ENCODE measurements at regions not wholly inside any gene's neighbourhood (a gene's known extent, or its start where the extent isn't known, plus 50 kb on each side); places are given as distances from the start of the nearest gene placed in this dataset.
"Not testable (repeated sequence)": the region's sequence is repeated elsewhere in the genome, so short reads cannot be mapped to it uniquely, and the experiment has no call there.

DNA sequence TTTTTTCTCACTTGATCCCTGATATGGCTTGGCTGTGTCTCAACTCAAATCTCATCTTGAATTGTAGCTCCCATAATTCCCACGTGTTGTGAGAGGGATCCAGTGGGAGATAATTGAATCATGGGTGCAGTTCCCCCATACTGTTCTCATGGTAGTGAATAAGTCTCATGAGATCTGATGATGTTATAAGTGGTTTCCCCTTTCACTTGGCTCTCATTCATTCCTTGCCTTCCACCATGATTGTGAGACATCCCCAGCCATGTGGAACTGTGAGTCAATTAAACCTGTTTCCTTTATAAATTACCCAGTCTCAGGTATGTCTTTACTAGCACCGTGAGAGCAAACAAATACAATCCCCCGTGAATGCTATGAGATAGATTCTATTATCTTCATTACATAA is 430.5 kb upstream of the ERCC4 start:
- TF ChIP-seq, protein P1, sequence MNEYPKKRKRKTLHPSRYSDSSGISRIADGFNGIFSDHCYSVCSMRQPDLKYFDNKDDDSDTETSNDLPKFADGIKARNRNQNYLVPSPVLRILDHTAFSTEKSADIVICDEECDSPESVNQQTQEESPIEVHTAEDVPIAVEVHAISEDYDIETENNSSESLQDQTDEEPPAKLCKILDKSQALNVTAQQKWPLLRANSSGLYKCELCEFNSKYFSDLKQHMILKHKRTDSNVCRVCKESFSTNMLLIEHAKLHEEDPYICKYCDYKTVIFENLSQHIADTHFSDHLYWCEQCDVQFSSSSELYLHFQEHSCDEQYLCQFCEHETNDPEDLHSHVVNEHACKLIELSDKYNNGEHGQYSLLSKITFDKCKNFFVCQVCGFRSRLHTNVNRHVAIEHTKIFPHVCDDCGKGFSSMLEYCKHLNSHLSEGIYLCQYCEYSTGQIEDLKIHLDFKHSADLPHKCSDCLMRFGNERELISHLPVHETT (CRISPR knock-in tag; conservative IDR thresholded peaks at IDR 0.05 in 1 of 2, IDR thresholded peaks at IDR 0.05 in 1 of 2): not testable (repeated sequence)
- not testable (repeated sequence) for TF ChIP-seq RAD21 (CRISPR knock-in tag; conservative IDR thresholded peaks at IDR 0.05 in 1 of 2, IDR thresholded peaks at IDR 0.05 in 1 of 2); MCM7 (IDR thresholded peaks at IDR 0.05); FOXK1 (CRISPR knock-in tag; IDR thresholded peaks at IDR 0.05; ENCODE audit: borderline replicate concordance); ZBTB7A (IDR thresholded peaks at IDR 0.05; ENCODE audit: borderline replicate concordance, control insufficient read depth, low read depth, low read length); POLR2A (conservative IDR thresholded peaks at IDR 0.05)
- TF ChIP-seq, protein P2, sequence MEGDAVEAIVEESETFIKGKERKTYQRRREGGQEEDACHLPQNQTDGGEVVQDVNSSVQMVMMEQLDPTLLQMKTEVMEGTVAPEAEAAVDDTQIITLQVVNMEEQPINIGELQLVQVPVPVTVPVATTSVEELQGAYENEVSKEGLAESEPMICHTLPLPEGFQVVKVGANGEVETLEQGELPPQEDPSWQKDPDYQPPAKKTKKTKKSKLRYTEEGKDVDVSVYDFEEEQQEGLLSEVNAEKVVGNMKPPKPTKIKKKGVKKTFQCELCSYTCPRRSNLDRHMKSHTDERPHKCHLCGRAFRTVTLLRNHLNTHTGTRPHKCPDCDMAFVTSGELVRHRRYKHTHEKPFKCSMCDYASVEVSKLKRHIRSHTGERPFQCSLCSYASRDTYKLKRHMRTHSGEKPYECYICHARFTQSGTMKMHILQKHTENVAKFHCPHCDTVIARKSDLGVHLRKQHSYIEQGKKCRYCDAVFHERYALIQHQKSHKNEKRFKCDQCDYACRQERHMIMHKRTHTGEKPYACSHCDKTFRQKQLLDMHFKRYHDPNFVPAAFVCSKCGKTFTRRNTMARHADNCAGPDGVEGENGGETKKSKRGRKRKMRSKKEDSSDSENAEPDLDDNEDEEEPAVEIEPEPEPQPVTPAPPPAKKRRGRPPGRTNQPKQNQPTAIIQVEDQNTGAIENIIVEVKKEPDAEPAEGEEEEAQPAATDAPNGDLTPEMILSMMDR (IDR thresholded peaks at IDR 0.05 in 2 of 3, conservative IDR thresholded peaks at IDR 0.05 in 1 of 3; ENCODE audit: insufficient read depth in 2 of 3, low read depth in 1 of 3, low read length in 3 of 3): not testable (repeated sequence)
- TF ChIP-seq, protein P3, sequence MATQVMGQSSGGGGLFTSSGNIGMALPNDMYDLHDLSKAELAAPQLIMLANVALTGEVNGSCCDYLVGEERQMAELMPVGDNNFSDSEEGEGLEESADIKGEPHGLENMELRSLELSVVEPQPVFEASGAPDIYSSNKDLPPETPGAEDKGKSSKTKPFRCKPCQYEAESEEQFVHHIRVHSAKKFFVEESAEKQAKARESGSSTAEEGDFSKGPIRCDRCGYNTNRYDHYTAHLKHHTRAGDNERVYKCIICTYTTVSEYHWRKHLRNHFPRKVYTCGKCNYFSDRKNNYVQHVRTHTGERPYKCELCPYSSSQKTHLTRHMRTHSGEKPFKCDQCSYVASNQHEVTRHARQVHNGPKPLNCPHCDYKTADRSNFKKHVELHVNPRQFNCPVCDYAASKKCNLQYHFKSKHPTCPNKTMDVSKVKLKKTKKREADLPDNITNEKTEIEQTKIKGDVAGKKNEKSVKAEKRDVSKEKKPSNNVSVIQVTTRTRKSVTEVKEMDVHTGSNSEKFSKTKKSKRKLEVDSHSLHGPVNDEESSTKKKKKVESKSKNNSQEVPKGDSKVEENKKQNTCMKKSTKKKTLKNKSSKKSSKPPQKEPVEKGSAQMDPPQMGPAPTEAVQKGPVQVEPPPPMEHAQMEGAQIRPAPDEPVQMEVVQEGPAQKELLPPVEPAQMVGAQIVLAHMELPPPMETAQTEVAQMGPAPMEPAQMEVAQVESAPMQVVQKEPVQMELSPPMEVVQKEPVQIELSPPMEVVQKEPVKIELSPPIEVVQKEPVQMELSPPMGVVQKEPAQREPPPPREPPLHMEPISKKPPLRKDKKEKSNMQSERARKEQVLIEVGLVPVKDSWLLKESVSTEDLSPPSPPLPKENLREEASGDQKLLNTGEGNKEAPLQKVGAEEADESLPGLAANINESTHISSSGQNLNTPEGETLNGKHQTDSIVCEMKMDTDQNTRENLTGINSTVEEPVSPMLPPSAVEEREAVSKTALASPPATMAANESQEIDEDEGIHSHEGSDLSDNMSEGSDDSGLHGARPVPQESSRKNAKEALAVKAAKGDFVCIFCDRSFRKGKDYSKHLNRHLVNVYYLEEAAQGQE (IDR thresholded peaks at IDR 0.05; ENCODE audit: borderline replicate concordance): not testable (repeated sequence)
- TF ChIP-seq, protein P3 (CRISPR knock-in tag; IDR thresholded peaks at IDR 0.05; ENCODE audit: low read depth): not testable (repeated sequence)
